Peyer's patch (tissue), 4 donors: ENCODE measurements at regions not wholly inside any gene's neighbourhood (a gene's known extent, or its start where the extent isn't known, plus 50 kb on each side); places are given as distances from the start of the nearest gene placed in this dataset.

Experiments
- DNase-seq, 3 donors: peaks; one replicate each; pipeline ENCODE4 v3.0.0-alpha.2; 2017 to 2019
- H3K27ac ChIP-seq, 4 donors: fragments of 200-600 bp; sonication (generic); one replicate each; pipeline ENCODE4 v1.5.1; 2016 to 2019
- H3K27me3 ChIP-seq, 2 donors: fragments of 200-600 bp; sonication (generic); one replicate each; pipeline ENCODE4 v1.5.1; 2019
- H3K36me3 ChIP-seq, 3 donors: fragments of 200-600 bp; sonication (generic); one replicate each; pipeline ENCODE4 v1.5.1; 2016 to 2019
- H3K4me1 ChIP-seq, 4 donors: fragments of 200-600 bp; sonication (generic); one replicate each; pipeline ENCODE4 v1.5.1; 2016 to 2019
- H3K4me3 ChIP-seq, 4 donors: fragments of 200-600 bp; sonication (generic); 1 replicate in 3 of 4; 2 replicates in 1 of 4; pipeline ENCODE4 v1.5.1; 2016 to 2019; ENCODE audit warnings: mild to moderate bottlenecking in 1 of 4
- H3K9me3 ChIP-seq, 4 donors: fragments of 200-600 bp; sonication (generic); one replicate each; pipeline ENCODE4 v1.5.1; 2016 to 2019; ENCODE audit warnings: mild to moderate bottlenecking in 1 of 4
- POLR2A ChIP-seq, 2 donors: fragments of 450-650 bp; IDR thresholded peaks; one replicate each; pipeline ENCODE4 v1.5.1; 2017; ENCODE audit warnings: antibody characterized with exemption in 2 of 2, mild to moderate bottlenecking in 2 of 2, moderate library complexity in 2 of 2
- TF ChIP-seq, protein P1 (sequence below), 6 experiments: fragments of 450-650 bp in 4 of 6; fragments of 200-600 bp in 2 of 6; sonication (generic) in 1 of 6; IDR thresholded peaks; one replicate each; pipeline ENCODE4 v1.5.1; 2017 to 2019; ENCODE audit warnings: antibody characterized with exemption in 6 of 6, mild to moderate bottlenecking in 3 of 6, moderate library complexity in 1 of 6

DNA sequence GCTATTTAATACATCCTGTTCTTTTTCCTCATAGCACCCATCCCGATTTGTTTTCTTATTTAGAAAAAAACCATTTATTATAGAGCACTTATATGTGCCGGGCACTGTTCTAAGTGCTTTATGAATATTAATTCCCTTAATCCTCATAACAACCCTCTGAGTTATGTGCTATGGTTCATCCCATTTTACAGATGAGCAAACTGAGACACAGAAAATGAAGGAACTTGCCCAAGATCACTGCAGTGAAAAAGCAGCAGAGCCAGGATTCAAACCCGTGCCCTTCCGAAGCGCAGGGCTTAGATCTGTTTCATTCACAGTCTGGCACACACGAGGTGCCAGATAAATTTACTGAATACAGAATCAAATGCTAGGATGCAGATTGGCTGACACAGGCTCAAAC, 85.1 kb upstream of the ZC3H12A start:
- H3K36me3 ChIP-seq = no peaks in the 10 kb centered on the region
- no peak overlapping the region for H3K4me3 ChIP-seq
- H3K27me3 ChIP-seq = no peaks in the 10 kb centered on the region
- no peak for DNase-seq
- TF ChIP-seq, protein P1, sequence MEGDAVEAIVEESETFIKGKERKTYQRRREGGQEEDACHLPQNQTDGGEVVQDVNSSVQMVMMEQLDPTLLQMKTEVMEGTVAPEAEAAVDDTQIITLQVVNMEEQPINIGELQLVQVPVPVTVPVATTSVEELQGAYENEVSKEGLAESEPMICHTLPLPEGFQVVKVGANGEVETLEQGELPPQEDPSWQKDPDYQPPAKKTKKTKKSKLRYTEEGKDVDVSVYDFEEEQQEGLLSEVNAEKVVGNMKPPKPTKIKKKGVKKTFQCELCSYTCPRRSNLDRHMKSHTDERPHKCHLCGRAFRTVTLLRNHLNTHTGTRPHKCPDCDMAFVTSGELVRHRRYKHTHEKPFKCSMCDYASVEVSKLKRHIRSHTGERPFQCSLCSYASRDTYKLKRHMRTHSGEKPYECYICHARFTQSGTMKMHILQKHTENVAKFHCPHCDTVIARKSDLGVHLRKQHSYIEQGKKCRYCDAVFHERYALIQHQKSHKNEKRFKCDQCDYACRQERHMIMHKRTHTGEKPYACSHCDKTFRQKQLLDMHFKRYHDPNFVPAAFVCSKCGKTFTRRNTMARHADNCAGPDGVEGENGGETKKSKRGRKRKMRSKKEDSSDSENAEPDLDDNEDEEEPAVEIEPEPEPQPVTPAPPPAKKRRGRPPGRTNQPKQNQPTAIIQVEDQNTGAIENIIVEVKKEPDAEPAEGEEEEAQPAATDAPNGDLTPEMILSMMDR (IDR thresholded peaks at IDR 0.05) = no peak
- no peak for TF ChIP-seq POLR2A (IDR thresholded peaks at IDR 0.05)
- H3K9me3 ChIP-seq = no peaks in the 10 kb centered on the region
- no peak overlapping the region for H3K27ac ChIP-seq
- H3K4me1 ChIP-seq = no peaks in the 10 kb centered on the region

DNA sequence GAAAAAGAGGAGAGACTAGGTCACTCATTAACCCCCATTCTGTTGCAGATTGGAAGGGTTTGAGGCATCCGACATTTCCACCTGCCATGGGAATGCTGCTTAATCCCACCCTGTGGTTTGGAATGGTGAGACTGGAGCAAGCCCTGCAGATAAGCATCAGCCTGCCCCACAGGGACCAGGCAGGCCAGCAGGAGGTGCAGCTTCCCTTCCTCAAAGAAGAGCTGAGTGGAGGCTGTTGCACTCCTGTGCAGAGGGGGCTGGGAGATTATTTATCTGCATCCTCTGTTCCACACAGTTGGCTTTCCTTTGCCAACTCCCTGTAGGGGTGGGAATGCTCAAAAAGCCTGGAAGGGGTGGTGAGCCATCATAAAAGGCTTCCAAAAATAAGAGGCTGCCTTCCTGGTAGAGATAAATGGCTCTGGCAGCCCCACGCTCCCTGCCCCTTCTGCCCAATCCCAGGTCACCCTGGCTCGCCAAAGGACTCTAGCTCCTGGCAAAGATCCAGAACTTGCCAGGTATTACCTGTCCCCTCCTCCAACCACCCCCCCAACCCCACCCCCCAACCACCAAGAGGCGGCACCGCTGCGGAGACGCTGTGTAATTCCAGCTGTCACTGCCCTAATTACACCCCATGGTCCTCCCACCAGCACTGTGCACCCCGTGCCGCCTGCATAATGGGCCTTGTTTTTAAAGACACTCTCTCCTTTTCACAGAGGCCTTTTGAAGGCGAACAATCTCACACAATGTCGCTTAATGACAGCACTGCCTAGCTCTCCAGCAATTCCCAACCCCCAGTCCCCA, 83.0 kb upstream of the ZC3H12A start:
- no peak for DNase-seq
- no peaks in the 10 kb centered on the region for H3K36me3 ChIP-seq
- TF ChIP-seq POLR2A (IDR thresholded peaks at IDR 0.05) = no peak
- TF ChIP-seq, protein P1 (IDR thresholded peaks at IDR 0.05) = no peak
- H3K27ac ChIP-seq = no peak overlapping the region
- no peaks in the 10 kb centered on the region for H3K4me1 ChIP-seq
- H3K4me3 ChIP-seq = no peak overlapping the region
- H3K27me3 ChIP-seq = no peaks in the 10 kb centered on the region
- no peaks in the 10 kb centered on the region for H3K9me3 ChIP-seq

DNA sequence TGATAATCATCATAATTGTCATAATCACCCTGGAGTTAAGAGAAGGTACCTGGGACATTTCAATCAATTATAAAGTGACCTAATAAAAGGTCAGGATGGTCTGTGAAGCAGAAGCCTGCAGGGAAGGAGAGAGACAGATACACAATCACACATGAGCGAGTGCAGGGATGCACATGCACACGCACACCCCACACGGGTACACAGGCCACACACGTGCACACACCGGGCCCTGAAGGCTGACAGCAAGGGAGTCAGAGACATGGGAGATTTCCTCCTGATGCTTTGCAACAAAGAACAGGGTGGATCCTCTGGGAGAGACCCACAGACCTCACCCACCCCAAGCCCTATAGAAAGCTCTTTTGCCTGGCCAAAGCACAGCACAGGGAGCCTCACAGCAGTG, 82.3 kb upstream of the ZC3H12A start:
- Histone ChIP-seq H3K9me3 (no peaks in the 10 kb centered on the region), H3K4me1 (no peaks in the 10 kb centered on the region), H3K27me3 (no peaks in the 10 kb centered on the region), H3K4me3 (no peak overlapping the region), H3K27ac (no peak overlapping the region), H3K36me3 (no peaks in the 10 kb centered on the region)
- TF ChIP-seq, protein P1 (IDR thresholded peaks at IDR 0.05) = no peak
- no peak for TF ChIP-seq POLR2A (IDR thresholded peaks at IDR 0.05)
- no peak for DNase-seq

DNA sequence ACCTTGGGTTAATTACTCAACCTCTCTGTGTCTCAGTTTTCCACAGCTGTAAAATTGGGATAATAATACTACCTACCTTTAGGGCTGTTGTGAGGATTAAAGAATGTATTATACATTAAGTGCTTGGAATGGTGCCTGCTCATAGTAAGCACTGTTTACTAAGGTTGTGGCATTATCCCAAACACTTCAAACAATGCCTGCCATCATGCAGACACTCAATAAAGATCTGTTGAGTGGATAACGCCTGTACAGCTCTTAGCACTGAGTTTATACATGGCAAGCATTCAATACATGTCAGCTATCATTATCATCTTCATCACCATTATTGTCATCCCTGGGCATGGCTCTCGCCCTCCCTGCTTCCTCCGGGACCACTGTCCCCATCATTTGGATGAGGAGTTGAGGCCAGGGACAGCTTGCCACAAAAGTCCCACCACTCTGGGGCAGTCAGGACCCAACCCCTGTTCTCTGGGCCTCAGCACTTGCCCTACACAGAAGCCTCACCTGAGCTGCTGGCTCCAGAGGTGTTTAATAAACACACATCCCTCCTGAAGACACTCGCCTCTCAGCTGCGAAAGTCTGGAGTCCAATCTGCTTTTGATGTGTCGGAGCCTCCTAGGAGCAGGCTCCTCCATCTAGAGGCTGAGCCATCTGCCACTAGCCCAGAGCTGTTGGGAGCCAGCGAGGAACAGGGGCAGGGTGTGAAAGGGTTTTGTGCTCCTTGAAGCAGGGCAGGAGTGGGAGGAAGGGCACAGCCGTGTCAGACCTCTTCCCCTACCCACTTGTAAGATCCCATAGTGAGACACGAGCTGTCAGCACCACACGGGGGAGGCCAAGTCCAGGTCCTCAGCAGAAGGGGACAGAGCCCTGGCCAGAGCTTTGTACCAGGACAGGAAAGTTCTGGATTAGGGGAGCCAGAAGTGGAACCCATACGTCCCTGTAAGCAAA, 80.9 kb upstream of the ZC3H12A start:
- TF ChIP-seq, protein P1 (IDR thresholded peaks at IDR 0.05) = no peak
- TF ChIP-seq POLR2A (IDR thresholded peaks at IDR 0.05) = no peak
- Histone ChIP-seq H3K4me3 (no peak overlapping the region), H3K4me1 (no peaks in the 10 kb centered on the region), H3K27ac (no peak overlapping the region), H3K36me3 (no peaks in the 10 kb centered on the region), H3K27me3 (no peaks in the 10 kb centered on the region), H3K9me3 (no peaks in the 10 kb centered on the region)
- DNase-seq = no peak

DNA sequence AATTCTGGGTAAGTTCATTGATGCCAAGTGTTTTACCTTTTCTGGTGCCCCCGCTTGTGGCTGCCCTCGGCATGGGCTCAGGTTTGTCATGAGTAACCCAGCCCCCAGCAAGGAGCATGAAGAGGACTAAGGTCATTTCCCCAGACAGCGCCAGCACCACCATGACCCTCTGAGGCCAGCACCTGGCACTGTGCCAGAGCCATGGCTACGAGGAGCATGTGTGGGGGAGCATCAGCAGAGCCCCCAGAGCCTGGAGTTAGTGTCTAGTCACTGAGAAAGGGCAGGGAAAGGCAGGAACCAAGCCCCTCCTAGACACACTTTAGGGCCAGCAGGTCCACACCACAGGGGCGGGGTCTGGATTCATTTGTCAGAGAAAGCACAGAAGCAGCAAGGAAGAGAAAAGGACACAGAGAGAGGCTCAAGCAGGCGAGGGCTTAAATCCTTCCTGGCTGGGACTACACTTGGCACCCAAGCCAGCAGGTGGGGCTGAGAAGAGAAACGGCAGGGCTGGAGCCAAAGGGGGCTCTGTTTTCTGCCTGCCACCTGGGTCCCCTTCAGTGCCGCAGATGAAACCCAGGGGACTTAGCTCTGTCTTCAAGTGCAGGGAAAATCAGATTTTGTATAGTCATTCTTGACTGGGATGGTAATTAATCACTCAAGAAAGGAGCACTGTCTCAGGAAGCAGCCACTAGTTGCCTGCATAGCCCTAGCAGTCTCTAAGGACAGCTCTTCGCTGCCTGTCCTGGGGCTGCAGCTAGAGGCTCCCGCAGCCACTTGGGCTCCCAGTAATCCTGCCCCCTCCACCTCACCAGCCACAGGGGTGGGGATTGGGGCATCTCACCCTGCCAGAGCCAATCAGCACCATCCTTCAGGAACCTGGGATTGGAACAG, 79.6 kb upstream of the ZC3H12A start:
- no peak for TF ChIP-seq POLR2A (IDR thresholded peaks at IDR 0.05)
- TF ChIP-seq, protein P1 (IDR thresholded peaks at IDR 0.05) = no peak
- Histone ChIP-seq H3K27ac (no peak overlapping the region), H3K27me3 (no peaks in the 10 kb centered on the region), H3K9me3 (no peaks in the 10 kb centered on the region), H3K36me3 (no peaks in the 10 kb centered on the region), H3K4me1 (no peaks in the 10 kb centered on the region), H3K4me3 (no peak overlapping the region)
- no peak for DNase-seq
